ENCODE measurements at regions not wholly inside any gene's neighbourhood (a gene's known extent, or its start where the extent isn't known, plus 50 kb on each side); places are given as distances from the start of the nearest gene placed in this dataset.

DNA sequence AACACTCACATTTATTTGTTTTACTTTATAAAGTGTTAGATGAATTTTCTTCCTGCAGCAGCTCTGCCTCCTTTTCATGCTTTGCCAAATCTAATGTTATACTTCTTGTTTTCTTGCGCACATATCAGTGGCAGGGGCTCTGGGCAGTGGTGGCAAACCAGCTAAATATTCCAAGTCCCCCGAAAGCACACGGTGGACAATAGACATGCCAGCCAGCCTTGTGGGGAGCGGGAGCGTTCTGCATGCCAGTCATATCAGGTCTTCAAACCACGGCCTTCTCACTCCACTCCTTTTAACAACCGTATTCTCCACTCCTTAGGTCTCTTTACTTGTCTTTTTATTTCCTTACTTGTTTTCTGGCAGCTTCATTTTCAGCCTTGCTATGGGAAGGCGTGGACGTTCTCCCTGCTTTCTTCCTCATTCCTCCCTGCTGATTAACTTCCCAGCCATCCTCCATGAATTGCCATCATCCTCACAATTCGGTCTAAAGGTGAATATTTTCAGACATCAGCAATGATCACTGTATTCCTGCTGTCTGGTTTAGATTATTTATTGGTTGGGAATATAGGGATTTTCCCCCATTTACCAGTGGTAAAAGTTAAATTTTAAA is 77.1 kb upstream of the WASF3 start:
- CTCF ChIA-PET, result interaction anchor here (0.5 to 2.1 kb wide), 3 partner anchors 218 to 359 kb away, joined by 3 to 7 read pairs (median 4); no protein-coding TSS in a partner anchor
- H3K27ac ChIP-seq, result no peak overlapping the region
- peak; percentile 23 for DNase-seq (ENCODE audit: low spot score)
- TF ChIP-seq, protein P1, sequence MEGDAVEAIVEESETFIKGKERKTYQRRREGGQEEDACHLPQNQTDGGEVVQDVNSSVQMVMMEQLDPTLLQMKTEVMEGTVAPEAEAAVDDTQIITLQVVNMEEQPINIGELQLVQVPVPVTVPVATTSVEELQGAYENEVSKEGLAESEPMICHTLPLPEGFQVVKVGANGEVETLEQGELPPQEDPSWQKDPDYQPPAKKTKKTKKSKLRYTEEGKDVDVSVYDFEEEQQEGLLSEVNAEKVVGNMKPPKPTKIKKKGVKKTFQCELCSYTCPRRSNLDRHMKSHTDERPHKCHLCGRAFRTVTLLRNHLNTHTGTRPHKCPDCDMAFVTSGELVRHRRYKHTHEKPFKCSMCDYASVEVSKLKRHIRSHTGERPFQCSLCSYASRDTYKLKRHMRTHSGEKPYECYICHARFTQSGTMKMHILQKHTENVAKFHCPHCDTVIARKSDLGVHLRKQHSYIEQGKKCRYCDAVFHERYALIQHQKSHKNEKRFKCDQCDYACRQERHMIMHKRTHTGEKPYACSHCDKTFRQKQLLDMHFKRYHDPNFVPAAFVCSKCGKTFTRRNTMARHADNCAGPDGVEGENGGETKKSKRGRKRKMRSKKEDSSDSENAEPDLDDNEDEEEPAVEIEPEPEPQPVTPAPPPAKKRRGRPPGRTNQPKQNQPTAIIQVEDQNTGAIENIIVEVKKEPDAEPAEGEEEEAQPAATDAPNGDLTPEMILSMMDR (conservative IDR thresholded peaks at IDR 0.05; ENCODE audit: low read depth), result no peak
- POLR2A ChIA-PET (ENCODE audit: low non-redundant PET), result no interaction called here

DNA sequence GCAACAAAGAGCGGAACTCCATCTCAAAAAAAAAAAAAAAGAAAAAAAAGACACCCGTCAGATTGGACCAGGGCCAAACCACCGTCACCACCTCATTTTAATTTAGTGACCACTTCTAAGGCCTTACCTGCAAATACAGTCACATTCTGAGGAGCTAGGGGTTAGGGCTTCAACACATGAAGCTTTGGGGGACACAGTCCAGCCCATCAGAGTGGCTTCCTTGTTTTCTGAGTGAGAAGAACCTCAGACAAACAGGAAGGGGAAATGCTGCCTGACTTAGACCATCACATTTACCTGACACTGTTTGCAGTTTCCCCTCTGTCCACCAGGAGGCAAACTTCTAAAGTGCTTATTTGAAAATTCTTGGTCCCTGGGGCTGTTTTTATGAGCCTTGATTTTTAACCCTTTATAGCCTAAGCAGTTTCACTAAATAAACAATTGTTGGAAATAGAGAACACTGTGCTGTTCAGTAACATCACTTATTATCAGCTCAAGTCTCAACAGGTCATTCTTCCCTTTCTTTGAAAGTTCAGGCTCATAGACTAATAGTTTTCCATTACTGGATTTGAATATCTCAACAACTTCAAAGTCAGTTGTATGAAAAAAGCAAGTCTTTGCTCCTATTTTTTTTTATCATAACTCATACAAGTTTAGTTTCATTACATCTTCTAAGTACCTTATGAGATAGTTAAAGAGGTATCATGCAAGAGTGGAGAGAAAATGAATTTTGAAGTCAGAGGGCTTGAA is 74.9 kb upstream of the WASF3 start:
- ChIA-PET CTCF (interaction anchor here (0.6 to 1.5 kb wide), 8 partner anchors 13 to 941 kb away, joined by 3 to 8 read pairs (median 4); no protein-coding TSS in a partner anchor), POLR2A (ENCODE audit: low non-redundant PET) (no interaction called here)

DNA sequence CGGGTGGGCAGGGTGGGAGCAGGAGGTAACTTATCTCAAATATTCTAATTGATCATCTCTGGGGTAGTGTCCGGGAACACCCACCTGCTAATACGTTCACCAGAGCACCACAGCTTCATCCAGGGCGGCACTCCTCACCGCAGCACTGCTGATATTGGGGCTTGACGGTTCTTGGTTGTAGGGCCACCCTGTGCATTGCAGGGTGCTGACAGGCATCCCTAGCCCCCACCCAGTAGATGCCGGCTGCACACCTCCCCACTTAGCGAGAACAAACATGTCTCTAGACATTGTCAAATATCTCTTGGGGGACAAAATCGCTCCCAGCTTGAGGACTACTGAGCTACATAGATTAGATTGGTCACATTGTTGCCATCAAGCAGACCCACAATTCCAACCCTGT is 73.9 kb upstream of the WASF3 start:
- ChIA-PET POLR2A (ENCODE audit: low non-redundant PET) (no interaction called here), CTCF (interaction anchor here (0.7 to 0.8 kb wide), 2 partner anchors 215 to 246 kb away, joined by 3 to 4 read pairs; no protein-coding TSS in a partner anchor)
- H3K27ac ChIP-seq, result no peak overlapping the region
- DNase-seq (ENCODE audit: low spot score), result no peak
- TF ChIP-seq, protein P1 (conservative IDR thresholded peaks at IDR 0.05; ENCODE audit: low read depth), result no peak

More for the DNA sequence above, 74.9 kb upstream of the WASF3 start:
- peak; percentile 63 for DNase-seq (ENCODE audit: low spot score)
- no peak overlapping the region for H3K27ac ChIP-seq
- TF ChIP-seq, protein P1 (conservative IDR thresholded peaks at IDR 0.05; ENCODE audit: low read depth), result peak; percentile 77

DNA sequence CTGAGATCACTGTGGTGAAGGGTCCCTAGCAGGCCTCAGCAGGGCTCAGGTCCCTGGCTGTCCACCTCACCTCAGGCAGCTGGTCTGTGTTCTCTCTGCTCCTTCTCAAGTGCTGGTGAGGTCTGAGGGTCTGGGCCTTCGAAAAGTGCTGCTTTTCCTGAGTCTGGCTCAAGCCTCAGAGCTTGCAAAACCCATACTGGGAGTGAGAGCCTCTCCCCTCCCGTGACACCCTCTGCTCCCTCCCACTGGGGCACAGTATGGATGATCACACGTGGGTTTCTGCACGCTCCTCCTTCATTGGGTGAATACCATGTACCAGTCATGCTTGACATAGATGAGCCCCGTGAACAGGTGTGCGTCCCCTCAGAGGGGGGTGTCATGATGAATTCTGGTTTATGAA is 73.3 kb upstream of the WASF3 start:
- DNase-seq (ENCODE audit: low spot score), result no peak
- no peak overlapping the region for H3K27ac ChIP-seq
- ChIA-PET POLR2A (ENCODE audit: low non-redundant PET) (no interaction called here), CTCF (no interaction called here)
- TF ChIP-seq, protein P1 (conservative IDR thresholded peaks at IDR 0.05; ENCODE audit: low read depth), result no peak

DNA sequence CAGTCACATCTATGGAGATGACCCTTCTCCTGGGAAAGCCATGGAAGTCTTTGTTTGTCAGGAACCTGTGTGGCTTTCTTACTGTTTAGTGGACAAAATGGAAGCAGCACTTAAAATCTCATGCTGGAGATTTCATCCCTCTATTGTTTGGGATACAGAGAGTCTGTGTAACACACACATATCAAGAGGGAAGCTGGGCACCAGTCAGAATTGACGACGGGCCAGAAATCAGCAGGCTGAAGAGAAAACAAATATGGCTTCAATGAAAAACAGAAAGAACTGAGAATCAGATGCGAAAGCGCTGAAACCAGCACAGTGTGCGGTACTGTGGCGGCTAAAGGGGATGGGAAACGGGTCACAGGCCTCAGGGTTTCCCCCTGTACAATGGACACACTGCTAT is 72.2 kb upstream of the WASF3 start:
- ChIA-PET CTCF (no interaction called here), POLR2A (ENCODE audit: low non-redundant PET) (no interaction called here)
- no peak for DNase-seq (ENCODE audit: low spot score)
- TF ChIP-seq, protein P1 (conservative IDR thresholded peaks at IDR 0.05; ENCODE audit: low read depth), result no peak
- H3K27ac ChIP-seq, result no peak overlapping the region

DNA sequence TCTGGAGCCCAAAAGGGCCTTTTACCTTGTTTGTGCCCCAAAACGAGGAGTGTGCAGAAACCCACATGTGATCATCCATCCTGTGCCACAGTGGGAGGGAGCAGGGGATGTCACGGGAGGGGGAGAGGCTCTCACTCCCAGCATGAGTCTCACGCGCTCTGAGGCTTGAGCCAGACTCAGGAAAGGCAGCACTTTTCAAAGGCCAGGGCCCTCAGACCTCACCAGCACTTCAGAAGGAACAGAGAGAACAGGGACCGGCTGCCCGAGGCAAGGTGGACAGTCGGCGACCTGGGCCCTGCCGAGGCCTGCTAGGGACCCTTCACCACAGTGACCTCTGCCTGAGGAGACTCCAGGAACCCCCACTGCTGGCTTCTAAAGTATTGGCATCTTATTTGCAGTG is 71.7 kb upstream of the WASF3 start:
- no peak for DNase-seq (ENCODE audit: low spot score)
- TF ChIP-seq, protein P1 (conservative IDR thresholded peaks at IDR 0.05; ENCODE audit: low read depth), result no peak
- ChIA-PET POLR2A (ENCODE audit: low non-redundant PET) (no interaction called here), CTCF (no interaction called here)
- H3K27ac ChIP-seq, result no peak overlapping the region

Measured in RWPE1 (cell line).